GM12878 (cell line): ENCODE measurements at regions not wholly inside any gene's neighbourhood (a gene's known extent, or its start where the extent isn't known, plus 50 kb on each side); places are given as distances from the start of the nearest gene placed in this dataset.

Experiments
- BHLHE40 ChIP-seq, 2 experiments: fragments of 450-650 bp in 1 of 2; IDR thresholded peaks; 2 replicates each; pipeline ENCODE4 v1.6.1; 2011 to 2017; ENCODE audit warnings: low read depth in 2 of 2, borderline replicate concordance in 1 of 2, improper control_type of control experiment in 1 of 2, low read length in 1 of 2, mild to moderate bottlenecking in 1 of 2
- CTCF ChIP-seq, 3 experiments: IDR thresholded peaks in 2 of 3; conservative IDR thresholded peaks in 1 of 3; 2 replicates each; pipeline ENCODE4 v1.5.1; 2011; ENCODE audit warnings: low read depth in 3 of 3, low read length in 3 of 3, mild to moderate bottlenecking in 3 of 3, control low read depth in 2 of 3, moderate library complexity in 2 of 3, inconsistent platforms in 1 of 3, mixed read lengths in 1 of 3; ENCODE audit not compliant: control insufficient read depth in 2 of 3, insufficient read depth in 1 of 3; ENCODE audit errors: extremely low read depth in 1 of 3
- EGR1 ChIP-seq, 2 experiments: IDR thresholded peaks; 1 replicate in 1 of 2; 2 replicates in 1 of 2; pipeline ENCODE4 v1.6.1; 2011 to 2012; ENCODE audit warnings: low read depth in 2 of 2, low read length in 2 of 2, borderline replicate concordance in 1 of 2, mild to moderate bottlenecking in 1 of 2, moderate library complexity in 1 of 2
- ELK1 ChIP-seq: IDR thresholded peaks from 2 replicates; pipeline ENCODE4 v1.6.1; 2012; ENCODE audit warnings: low read depth, low read length, improper control_type of control experiment
- ETV6 ChIP-seq, 2 experiments: fragments of 450-650 bp in 1 of 2; IDR thresholded peaks in 1 of 2; conservative IDR thresholded peaks in 1 of 2; 2 replicates each; pipeline ENCODE4 v1.6.1; 2014; ENCODE audit warnings: antibody characterized with exemption in 1 of 2, borderline replicate concordance in 1 of 2, low read depth in 1 of 2, mild to moderate bottlenecking in 1 of 2, moderate library complexity in 1 of 2
- HDAC6 ChIP-seq: fragments of 200-600 bp; sonication (generic); IDR thresholded peaks from one replicate; pipeline ENCODE4 v1.8.0; 2017; ENCODE audit warnings: antibody characterized with exemption; ENCODE audit not compliant: unreplicated experiment
- POLR2A ChIP-seq: IDR thresholded peaks from 2 replicates; pipeline ENCODE4 v1.6.1; 2011; ENCODE audit warnings: low read depth, mild to moderate bottlenecking, low read length
- POLR2AphosphoS5 ChIP-seq: IDR thresholded peaks from 2 replicates; pipeline ENCODE4 v1.6.1; 2011; ENCODE audit warnings: mild to moderate bottlenecking, low read length, inconsistent platforms
- SIN3A ChIP-seq: IDR thresholded peaks from 2 replicates; pipeline ENCODE4 v1.6.1; 2012; ENCODE audit warnings: low read depth, low read length, improper control_type of control experiment
- SP1 ChIP-seq: IDR thresholded peaks from one replicate; pipeline ENCODE4 v1.6.1; 2011; ENCODE audit warnings: low read depth, low read length
- SREBF2 ChIP-seq: IDR thresholded peaks from 2 replicates; pipeline ENCODE4 v1.6.1; 2012; ENCODE audit warnings: mild to moderate bottlenecking, low read length
- TCF12 ChIP-seq: IDR thresholded peaks from 2 replicates; pipeline ENCODE4 v1.6.1; 2011; ENCODE audit warnings: low read depth, mild to moderate bottlenecking, low read length
- TCF3 ChIP-seq: IDR thresholded peaks from 2 replicates; pipeline ENCODE4 v1.6.1; 2012; ENCODE audit warnings: low read depth, mild to moderate bottlenecking, low read length, borderline replicate concordance; ENCODE audit not compliant: insufficient read depth
- ZNF384 ChIP-seq: IDR thresholded peaks from 2 replicates; pipeline ENCODE4 v1.6.1; 2012; ENCODE audit warnings: low read depth, mild to moderate bottlenecking, low read length, improper control_type of control experiment, borderline replicate concordance

- TF ChIP-seq TCF3 = no peak
- TF ChIP-seq SIN3A = no peak
- no peak for TF ChIP-seq ZNF384
- TF ChIP-seq SREBF2 = no peak
- TF ChIP-seq SP1 = no peak
- TF ChIP-seq ETV6 (conservative IDR thresholded peaks at IDR 0.05 in 1 of 2, IDR thresholded peaks at IDR 0.05 in 1 of 2; ENCODE audit: borderline replicate concordance in 1 of 2, low read depth in 1 of 2) = no peak
- TF ChIP-seq HDAC6 = no peak
- TF ChIP-seq CTCF (IDR thresholded peaks at IDR 0.05 in 2 of 3, conservative IDR thresholded peaks at IDR 0.05 in 1 of 3; ENCODE audit: control insufficient read depth in 2 of 3, extremely low read depth in 1 of 3, insufficient read depth in 1 of 3, low read depth in 3 of 3, low read length in 3 of 3) = no peak
- TF ChIP-seq TCF12 = no peak
- no peak for TF ChIP-seq BHLHE40 (IDR thresholded peaks at IDR 0.05; ENCODE audit: borderline replicate concordance in 1 of 2, low read depth in 2 of 2, low read length in 1 of 2)
- TF ChIP-seq POLR2A = no peak
- no peak for TF ChIP-seq ELK1
- TF ChIP-seq POLR2AphosphoS5 = no peak
- no peak for TF ChIP-seq EGR1 (IDR thresholded peaks at IDR 0.05; ENCODE audit: borderline replicate concordance in 1 of 2, low read depth in 2 of 2, low read length in 2 of 2)
These were observed 738.7 kb downstream of the LTN1 start for GRCh38 chr21:28253961-28254360.
